Tibial nerve (tissue), 4 donors: ENCODE measurements at regions not wholly inside any gene's neighbourhood (a gene's known extent, or its start where the extent isn't known, plus 50 kb on each side); places are given as distances from the start of the nearest gene placed in this dataset.

Experiments
- CTCF ChIP-seq, 5 experiments: fragments of 200-600 bp in 3 of 5; fragments of 450-650 bp in 2 of 5; sonication (generic) in 3 of 5; IDR thresholded peaks; one replicate each; pipeline ENCODE4 v1.5.1; 2016 to 2019; ENCODE audit warnings: antibody characterized with exemption in 5 of 5, mild to moderate bottlenecking in 3 of 5, moderate library complexity in 2 of 5
- EP300 ChIP-seq, 2 donors: sonication (generic); formaldehyde crosslinking; IDR thresholded peaks; one replicate each; pipeline ENCODE4 v1.6.1; 2017; ENCODE audit warnings: antibody characterized with exemption in 2 of 2, mild to moderate bottlenecking in 1 of 2
- POLR2A ChIP-seq, 2 donors: fragments of 450-650 bp; IDR thresholded peaks; one replicate each; pipeline ENCODE4 v1.6.1; 2017; ENCODE audit warnings: antibody characterized with exemption in 2 of 2, mild to moderate bottlenecking in 2 of 2, moderate library complexity in 2 of 2

- TF ChIP-seq CTCF (IDR thresholded peaks at IDR 0.05) (no peak), POLR2A (IDR thresholded peaks at IDR 0.05) (no peak), EP300 (IDR thresholded peaks at IDR 0.05) (no peak)
Observed at GRCh38 chr12:114245555-114245954, 160.4 kb downstream of the TBX5 start.
